LNCaP clone FGC (cell line): ENCODE measurements at regions not wholly inside any gene's neighbourhood (a gene's known extent, or its start where the extent isn't known, plus 50 kb on each side); places are given as distances from the start of the nearest gene placed in this dataset.
"Not testable (repeated sequence)": the region's sequence is repeated elsewhere in the genome, so short reads cannot be mapped to it uniquely, and the experiment has no call there.

Experiments
- DNase-seq: peaks from one replicate; pipeline ENCODE4 v3.0.0-alpha.2; 2011; ENCODE audit warnings: low read depth
- H3K4me3 ChIP-seq: 2 replicates; pipeline ENCODE4 v1.5.1; 2011; ENCODE audit warnings: mild to moderate bottlenecking, low read depth, low read length, control low read depth
- TF ChIP-seq, protein P1 (sequence below): IDR thresholded peaks from 2 replicates; pipeline ENCODE4 v1.5.1; 2012; ENCODE audit warnings: mild to moderate bottlenecking; ENCODE audit not compliant: control insufficient read depth, insufficient read depth; ENCODE audit errors: extremely low read depth

DNA sequence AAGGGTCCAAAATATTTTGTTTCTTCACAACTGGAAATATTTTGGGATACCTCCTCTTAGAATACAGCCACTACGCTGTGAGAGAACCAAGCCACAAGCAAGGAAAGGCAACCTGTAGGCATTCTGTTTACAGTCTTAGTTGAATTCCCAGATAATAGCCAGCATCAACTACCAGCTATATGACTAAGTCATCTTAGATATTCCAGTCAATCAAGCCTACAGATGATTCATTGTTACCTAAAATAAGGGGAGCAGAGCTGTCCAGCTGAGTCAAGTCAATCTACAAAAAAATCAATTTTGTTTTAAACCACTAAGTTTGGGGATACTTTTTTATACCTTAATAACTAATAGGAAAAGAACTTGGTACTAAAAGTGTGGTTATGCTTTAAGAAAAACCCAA is 526.4 kb upstream of the DPPA4 start:
- DNase-seq: no peak
- TF ChIP-seq, protein P1, sequence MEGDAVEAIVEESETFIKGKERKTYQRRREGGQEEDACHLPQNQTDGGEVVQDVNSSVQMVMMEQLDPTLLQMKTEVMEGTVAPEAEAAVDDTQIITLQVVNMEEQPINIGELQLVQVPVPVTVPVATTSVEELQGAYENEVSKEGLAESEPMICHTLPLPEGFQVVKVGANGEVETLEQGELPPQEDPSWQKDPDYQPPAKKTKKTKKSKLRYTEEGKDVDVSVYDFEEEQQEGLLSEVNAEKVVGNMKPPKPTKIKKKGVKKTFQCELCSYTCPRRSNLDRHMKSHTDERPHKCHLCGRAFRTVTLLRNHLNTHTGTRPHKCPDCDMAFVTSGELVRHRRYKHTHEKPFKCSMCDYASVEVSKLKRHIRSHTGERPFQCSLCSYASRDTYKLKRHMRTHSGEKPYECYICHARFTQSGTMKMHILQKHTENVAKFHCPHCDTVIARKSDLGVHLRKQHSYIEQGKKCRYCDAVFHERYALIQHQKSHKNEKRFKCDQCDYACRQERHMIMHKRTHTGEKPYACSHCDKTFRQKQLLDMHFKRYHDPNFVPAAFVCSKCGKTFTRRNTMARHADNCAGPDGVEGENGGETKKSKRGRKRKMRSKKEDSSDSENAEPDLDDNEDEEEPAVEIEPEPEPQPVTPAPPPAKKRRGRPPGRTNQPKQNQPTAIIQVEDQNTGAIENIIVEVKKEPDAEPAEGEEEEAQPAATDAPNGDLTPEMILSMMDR: no peak
- no peak overlapping the region for H3K4me3 ChIP-seq

DNA sequence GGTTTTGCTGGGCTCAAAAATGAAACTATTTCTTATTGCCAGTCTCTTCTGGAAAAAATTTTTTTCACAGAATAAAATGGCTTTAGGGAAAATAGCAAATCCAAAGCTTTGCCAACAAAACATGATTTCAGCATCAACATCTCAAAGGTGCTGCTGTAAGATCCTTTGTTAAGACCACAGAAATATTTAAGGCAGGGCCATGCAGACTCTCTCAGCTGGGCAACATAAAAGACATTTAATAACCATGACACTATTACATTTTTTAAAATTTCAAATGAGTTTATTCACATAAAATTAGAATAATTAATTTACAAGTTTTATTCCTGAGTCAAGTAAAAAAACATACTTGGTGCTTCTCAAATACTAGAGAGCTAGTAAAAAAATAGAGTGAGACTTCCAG is 527.1 kb upstream of the DPPA4 start:
- TF ChIP-seq, protein P1: no peak
- no peak overlapping the region for H3K4me3 ChIP-seq
- no peak for DNase-seq

DNA sequence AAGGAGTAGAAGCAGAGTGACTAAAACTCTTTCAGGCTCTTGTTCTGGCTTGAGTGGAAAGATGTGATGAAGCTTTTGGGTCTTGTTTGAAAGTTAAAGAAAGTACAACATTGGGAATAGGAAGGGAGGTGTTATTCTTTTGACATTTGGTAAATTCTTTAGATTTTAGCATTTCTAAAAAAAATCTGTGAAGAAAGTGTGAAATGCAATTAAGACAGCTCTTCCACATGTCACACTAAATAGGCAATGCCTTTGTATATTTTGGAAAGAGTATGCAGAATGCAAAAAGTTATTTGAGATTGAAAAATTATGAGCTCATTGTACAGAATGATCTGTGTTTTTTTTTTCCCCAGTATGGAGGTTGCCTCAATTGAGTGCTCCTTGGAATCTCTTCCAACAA is 532.2 kb upstream of the DPPA4 start:
- no peak overlapping the region for H3K4me3 ChIP-seq
- TF ChIP-seq, protein P1: no peak
- no peak for DNase-seq

- H3K4me3 ChIP-seq: no peak overlapping the region
- no peak for DNase-seq
- TF ChIP-seq, protein P1: no peak
Observed at GRCh38 chr3:109874896-109875708, 537.8 kb upstream of the DPPA4 start.

DNA sequence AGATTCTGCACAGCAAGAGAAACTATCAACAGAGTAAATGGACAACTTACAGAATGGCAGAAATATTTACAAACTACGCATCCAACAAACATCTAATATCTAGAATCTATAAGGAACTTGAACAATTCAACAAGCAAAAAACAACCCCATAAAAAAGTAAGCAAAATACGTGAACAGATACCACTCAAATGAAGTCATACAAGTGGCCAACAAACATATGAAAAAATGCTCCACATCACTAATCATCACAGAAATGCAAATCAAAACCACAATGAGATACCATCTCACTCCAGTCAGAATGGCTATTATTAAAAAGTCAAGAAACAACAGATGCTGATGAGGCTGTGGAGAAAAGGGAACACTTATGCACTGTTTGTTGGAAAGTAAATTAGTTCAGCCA is 540.3 kb upstream of the DPPA4 start:
- H3K4me3 ChIP-seq, DNase-seq: not testable (repeated sequence)

DNA sequence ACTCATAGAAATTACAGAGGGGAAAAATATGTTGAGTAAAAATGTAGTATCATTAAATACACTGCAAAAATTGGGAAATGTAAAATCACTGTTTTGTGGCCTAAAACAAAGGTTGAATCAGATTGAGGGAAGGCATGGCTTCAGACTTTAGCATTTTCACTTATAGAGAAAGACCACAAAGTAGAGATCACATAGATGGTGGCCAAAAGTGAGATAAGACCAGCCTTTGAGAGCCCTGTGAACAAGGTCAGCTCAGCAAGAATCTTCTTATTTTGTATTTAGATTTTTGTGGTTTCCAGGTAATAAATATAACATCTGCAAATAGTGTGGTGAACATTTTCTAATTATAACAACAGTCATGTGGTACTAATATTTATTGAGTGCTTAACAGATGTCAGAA is 544.8 kb upstream of the DPPA4 start:
- DNase-seq: no peak
- TF ChIP-seq, protein P1: no peak
- no peak overlapping the region for H3K4me3 ChIP-seq

DNA sequence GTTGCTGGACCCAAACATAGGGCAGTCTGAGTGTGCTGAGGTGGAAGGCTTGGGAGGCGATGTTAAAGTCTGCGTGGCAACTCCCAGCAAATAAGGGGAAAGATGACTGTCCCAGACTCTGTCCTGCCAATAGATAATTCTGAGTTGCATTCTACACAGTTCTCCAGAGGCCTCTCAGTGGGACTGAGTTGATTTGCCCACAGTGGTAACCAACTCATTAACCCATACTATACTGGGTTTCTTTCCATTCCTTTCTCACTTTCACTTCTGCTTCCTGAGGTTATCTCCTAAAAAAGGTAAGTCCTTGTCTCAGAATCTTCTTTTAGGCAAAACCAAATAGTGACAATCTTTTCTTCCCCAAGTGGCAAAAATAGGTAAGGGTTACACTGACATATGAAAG is 549.9 kb upstream of the DPPA4 start:
- DNase-seq: no peak
- H3K4me3 ChIP-seq: no peak overlapping the region
- TF ChIP-seq, protein P1: no peak
